ENCODE measurements at regions not wholly inside any gene's neighbourhood (a gene's known extent, or its start where the extent isn't known, plus 50 kb on each side); places are given as distances from the start of the nearest gene placed in this dataset.
A peak's percentile ranks its signal among the peaks of the same experiment; 100 is the strongest.

- peaks cover 0 to 3% (median 2%) of the 10 kb centered on the region in 4 donors for H3K4me1 Mint-ChIP-seq
- H3K4me3 Mint-ChIP-seq = no peak overlapping the region
- no peak overlapping the region for H3K27ac ChIP-seq (ENCODE audit: insufficient read depth, low read length, poor library complexity, severe bottlenecking)
- H3K9me3 ChIP-seq (ENCODE audit: control insufficient read depth in 2 of 2, low read length in 2 of 2) = no peaks in the 10 kb centered on the region
- H3K4me1 ChIP-seq (ENCODE audit: control insufficient read depth, insufficient read depth, low read length, poor library complexity, severe bottlenecking) = no peaks in the 10 kb centered on the region
- no peaks in the 10 kb centered on the region for H3K27me3 Mint-ChIP-seq
- no peak for DNase-seq
- ATAC-seq (ENCODE audit: low read depth in 2 of 2) = no peak
- H3K27ac Mint-ChIP-seq = no peak overlapping the region
- no peaks in the 10 kb centered on the region for H3K36me3 ChIP-seq (ENCODE audit: control insufficient read depth, insufficient read depth, low read length)
- peaks cover 0 to 1% (median 0%) of the 10 kb centered on the region in 7 donors for H3K9me3 Mint-ChIP-seq
- peaks cover 11% of the 10 kb centered on the region for H3K36me3 Mint-ChIP-seq
- H3K4me3 ChIP-seq (ENCODE audit: low read depth, low read length) = no peak overlapping the region
- no peaks in the 10 kb centered on the region for H3K27me3 ChIP-seq (ENCODE audit: control insufficient read depth, insufficient read depth, low read length)
Observed at GRCh38 chr13:99691552-99691951, 190.3 kb downstream of the TM9SF2 start.

- H3K4me1 Mint-ChIP-seq = peaks cover 0 to 3% (median 0%) of the 10 kb centered on the region in 4 donors
- no peak for ATAC-seq (ENCODE audit: low read depth in 2 of 2)
- no peak for DNase-seq
- H3K9me3 ChIP-seq (ENCODE audit: control insufficient read depth in 2 of 2, low read length in 2 of 2) = no peaks in the 10 kb centered on the region
- no peak overlapping the region for H3K4me3 Mint-ChIP-seq
- H3K27ac ChIP-seq (ENCODE audit: insufficient read depth, low read length, poor library complexity, severe bottlenecking) = no peak overlapping the region
- no peak overlapping the region for H3K4me3 ChIP-seq (ENCODE audit: low read depth, low read length)
- H3K9me3 Mint-ChIP-seq = peaks cover 0 to 1% (median 0%) of the 10 kb centered on the region in 7 donors
- H3K36me3 Mint-ChIP-seq = peaks cover 11% of the 10 kb centered on the region
- H3K4me1 ChIP-seq (ENCODE audit: control insufficient read depth, insufficient read depth, low read length, poor library complexity, severe bottlenecking) = no peaks in the 10 kb centered on the region
- H3K27me3 Mint-ChIP-seq = no peaks in the 10 kb centered on the region
- H3K27me3 ChIP-seq (ENCODE audit: control insufficient read depth, insufficient read depth, low read length) = no peaks in the 10 kb centered on the region
- no peaks in the 10 kb centered on the region for H3K36me3 ChIP-seq (ENCODE audit: control insufficient read depth, insufficient read depth, low read length)
- H3K27ac Mint-ChIP-seq = peak overlapping the region in 1 of 3 donors; percentile 5
Observed at GRCh38 chr13:99690426-99691174, 189.3 kb downstream of the TM9SF2 start.

DNA sequence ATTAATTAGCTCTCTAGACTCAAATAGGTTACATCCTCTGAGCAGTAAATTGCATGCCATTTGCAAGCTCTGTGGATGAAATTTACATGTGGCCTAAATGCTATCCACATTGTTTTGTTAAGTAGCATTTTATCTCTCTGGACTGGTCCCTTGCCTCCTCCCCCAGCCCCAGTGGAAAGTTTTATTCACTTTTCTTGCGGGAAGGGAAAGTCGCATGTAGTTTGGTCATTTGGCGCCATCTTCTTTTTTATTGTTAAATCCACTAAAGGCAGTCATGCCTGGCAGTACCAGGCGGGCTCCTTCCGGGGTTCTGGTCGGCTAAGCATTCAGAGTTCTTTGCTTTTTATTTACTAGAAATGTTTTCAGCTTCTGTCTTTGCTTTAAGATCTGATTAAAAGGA, 188.7 kb downstream of the TM9SF2 start:
- Histone ChIP-seq H3K4me3 (ENCODE audit: low read depth, low read length) (no peak overlapping the region), H3K27ac (ENCODE audit: insufficient read depth, low read length, poor library complexity, severe bottlenecking) (no peak overlapping the region), H3K36me3 (ENCODE audit: control insufficient read depth, insufficient read depth, low read length) (no peaks in the 10 kb centered on the region), H3K27me3 (ENCODE audit: control insufficient read depth, insufficient read depth, low read length) (no peaks in the 10 kb centered on the region), H3K9me3 (ENCODE audit: control insufficient read depth in 2 of 2, low read length in 2 of 2) (no peaks in the 10 kb centered on the region), H3K4me1 (ENCODE audit: control insufficient read depth, insufficient read depth, low read length, poor library complexity, severe bottlenecking) (no peaks in the 10 kb centered on the region)
- peaks cover 0 to 3% (median 0%) of the 10 kb centered on the region in 4 donors for H3K4me1 Mint-ChIP-seq
- peak overlapping the region in 1 of 3 donors; percentile 62 for H3K27ac Mint-ChIP-seq
- ATAC-seq (ENCODE audit: low read depth in 2 of 2) (no peak), DNase-seq (no peak)
- peaks cover 11% of the 10 kb centered on the region for H3K36me3 Mint-ChIP-seq
- H3K27me3 Mint-ChIP-seq = no peaks in the 10 kb centered on the region
- H3K9me3 Mint-ChIP-seq = peaks cover 0 to 1% (median 0%) of the 10 kb centered on the region in 7 donors
- H3K4me3 Mint-ChIP-seq = no peak overlapping the region

GRCh38 chr13:99688776-99689175, 187.5 kb downstream of the TM9SF2 start:
- Mint-ChIP-seq H3K9me3 (peaks cover 0 to 1% (median 0%) of the 10 kb centered on the region in 7 donors), H3K4me3 (no peak overlapping the region), H3K27me3 (no peaks in the 10 kb centered on the region), H3K36me3 (peaks cover 11% of the 10 kb centered on the region), H3K27ac (no peak overlapping the region), H3K4me1 (peaks cover 0 to 3% (median 0%) of the 10 kb centered on the region in 4 donors)
- no peaks in the 10 kb centered on the region for H3K4me1 ChIP-seq (ENCODE audit: control insufficient read depth, insufficient read depth, low read length, poor library complexity, severe bottlenecking)
- DNase-seq (no peak), ATAC-seq (ENCODE audit: low read depth in 2 of 2) (no peak)
- no peak overlapping the region for H3K4me3 ChIP-seq (ENCODE audit: low read depth, low read length)
- no peaks in the 10 kb centered on the region for H3K27me3 ChIP-seq (ENCODE audit: control insufficient read depth, insufficient read depth, low read length)
- no peaks in the 10 kb centered on the region for H3K9me3 ChIP-seq (ENCODE audit: control insufficient read depth in 2 of 2, low read length in 2 of 2)
- no peaks in the 10 kb centered on the region for H3K36me3 ChIP-seq (ENCODE audit: control insufficient read depth, insufficient read depth, low read length)
- no peak overlapping the region for H3K27ac ChIP-seq (ENCODE audit: insufficient read depth, low read length, poor library complexity, severe bottlenecking)

DNA sequence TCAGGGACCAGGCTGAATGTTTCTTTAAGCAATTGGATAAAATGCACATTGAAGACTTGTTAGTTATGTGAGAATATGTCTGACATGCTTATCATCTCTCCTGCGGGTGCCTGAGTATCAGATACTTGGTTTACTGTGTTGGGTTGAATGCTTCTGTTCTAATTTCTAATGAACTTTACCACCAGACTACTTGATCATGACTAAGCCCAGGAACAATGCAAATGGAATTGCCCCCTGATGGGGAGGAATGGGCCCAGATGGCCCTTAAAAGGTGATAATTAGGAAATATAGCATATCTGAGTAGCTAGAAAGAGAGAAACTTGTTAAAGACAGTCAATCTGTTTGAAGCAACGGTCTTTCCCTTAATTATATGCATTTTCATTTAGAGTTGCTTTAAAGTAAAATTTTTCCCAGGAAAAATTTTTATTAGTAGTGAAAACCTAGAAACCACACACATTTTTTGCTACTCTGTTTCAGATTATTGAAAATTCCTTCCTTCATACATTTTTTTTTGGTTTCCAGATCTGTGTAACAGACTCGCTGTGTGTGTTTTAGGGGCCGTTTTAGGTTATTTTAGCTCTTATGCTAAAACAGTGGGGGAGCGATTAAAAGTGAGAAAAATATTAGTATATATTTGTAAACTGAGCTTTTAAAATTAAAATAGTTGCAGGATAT, 186.6 kb downstream of the TM9SF2 start:
- Histone ChIP-seq H3K4me1 (ENCODE audit: control insufficient read depth, insufficient read depth, low read length, poor library complexity, severe bottlenecking) (no peaks in the 10 kb centered on the region), H3K27ac (ENCODE audit: insufficient read depth, low read length, poor library complexity, severe bottlenecking) (no peak overlapping the region), H3K36me3 (ENCODE audit: control insufficient read depth, insufficient read depth, low read length) (no peaks in the 10 kb centered on the region), H3K9me3 (ENCODE audit: control insufficient read depth in 2 of 2, low read length in 2 of 2) (no peaks in the 10 kb centered on the region), H3K4me3 (ENCODE audit: low read depth, low read length) (no peak overlapping the region), H3K27me3 (ENCODE audit: control insufficient read depth, insufficient read depth, low read length) (no peaks in the 10 kb centered on the region)
- DNase-seq (no peak), ATAC-seq (ENCODE audit: low read depth in 2 of 2) (no peak)
- no peaks in the 10 kb centered on the region for H3K27me3 Mint-ChIP-seq
- H3K4me1 Mint-ChIP-seq = peaks cover 0 to 3% (median 0%) of the 10 kb centered on the region in 4 donors
- peaks cover 10% of the 10 kb centered on the region for H3K36me3 Mint-ChIP-seq
- peaks cover 0 to 1% (median 0%) of the 10 kb centered on the region in 7 donors for H3K9me3 Mint-ChIP-seq
- H3K27ac Mint-ChIP-seq = no peak overlapping the region
- no peak overlapping the region for H3K4me3 Mint-ChIP-seq

GRCh38 chr13:99686944-99687411, 185.7 kb downstream of the TM9SF2 start:
- Mint-ChIP-seq H3K27ac (no peak overlapping the region), H3K9me3 (no peaks in the 10 kb centered on the region), H3K4me3 (no peak overlapping the region), H3K36me3 (peaks cover 5% of the 10 kb centered on the region), H3K4me1 (peaks cover 0 to 3% (median 0%) of the 10 kb centered on the region in 4 donors), H3K27me3 (no peaks in the 10 kb centered on the region)
- ATAC-seq (ENCODE audit: low read depth in 2 of 2) (no peak), DNase-seq (no peak)
- Histone ChIP-seq H3K27ac (ENCODE audit: insufficient read depth, low read length, poor library complexity, severe bottlenecking) (no peak overlapping the region), H3K9me3 (ENCODE audit: control insufficient read depth in 2 of 2, low read length in 2 of 2) (no peaks in the 10 kb centered on the region), H3K36me3 (ENCODE audit: control insufficient read depth, insufficient read depth, low read length) (no peaks in the 10 kb centered on the region), H3K27me3 (ENCODE audit: control insufficient read depth, insufficient read depth, low read length) (no peaks in the 10 kb centered on the region), H3K4me3 (ENCODE audit: low read depth, low read length) (no peak overlapping the region), H3K4me1 (ENCODE audit: control insufficient read depth, insufficient read depth, low read length, poor library complexity, severe bottlenecking) (no peaks in the 10 kb centered on the region)

DNA sequence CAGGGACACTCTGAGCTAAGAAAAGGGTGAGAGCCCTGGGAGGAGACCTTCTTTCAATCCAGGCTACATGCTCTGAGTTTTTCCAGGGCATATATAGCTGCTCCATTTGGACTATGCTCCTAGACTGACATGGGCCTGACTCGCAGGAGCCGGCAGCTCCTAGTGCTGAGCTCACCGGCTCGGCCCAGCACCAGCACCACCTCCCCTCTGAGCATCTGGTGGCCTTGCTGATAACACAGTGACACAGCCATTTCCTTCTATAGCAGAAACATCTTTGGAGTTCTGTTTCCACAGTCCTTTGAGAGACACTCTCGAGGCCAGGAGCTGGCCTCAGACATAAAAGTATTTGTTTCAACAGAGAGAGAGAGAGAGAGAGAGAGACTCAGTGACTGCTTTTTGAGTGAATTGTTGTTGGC, 184.9 kb downstream of the TM9SF2 start:
- Histone ChIP-seq H3K9me3 (ENCODE audit: control insufficient read depth in 2 of 2, low read length in 2 of 2) (no peaks in the 10 kb centered on the region), H3K27me3 (ENCODE audit: control insufficient read depth, insufficient read depth, low read length) (no peaks in the 10 kb centered on the region), H3K4me1 (ENCODE audit: control insufficient read depth, insufficient read depth, low read length, poor library complexity, severe bottlenecking) (no peaks in the 10 kb centered on the region), H3K36me3 (ENCODE audit: control insufficient read depth, insufficient read depth, low read length) (no peaks in the 10 kb centered on the region), H3K27ac (ENCODE audit: insufficient read depth, low read length, poor library complexity, severe bottlenecking) (no peak overlapping the region), H3K4me3 (ENCODE audit: low read depth, low read length) (no peak overlapping the region)
- DNase-seq = no peak
- Mint-ChIP-seq H3K27ac (no peak overlapping the region), H3K4me3 (no peak overlapping the region), H3K36me3 (peaks cover 5% of the 10 kb centered on the region), H3K27me3 (no peaks in the 10 kb centered on the region), H3K4me1 (peaks cover 0 to 3% (median 0%) of the 10 kb centered on the region in 4 donors), H3K9me3 (no peaks in the 10 kb centered on the region)
- ATAC-seq (ENCODE audit: low read depth in 2 of 2) = no peak

Data from CD4-positive, CD25-positive, alpha-beta regulatory T cell (primary cell).